Epithelial cell of prostate (primary cell): ENCODE measurements at regions not wholly inside any gene's neighbourhood (a gene's known extent, or its start where the extent isn't known, plus 50 kb on each side); places are given as distances from the start of the nearest gene placed in this dataset.

Experiments used
- DNase-seq: peaks from one replicate; pipeline ENCODE4 v3.0.0-alpha.2; 2011; ENCODE audit warnings: low read depth, low spot score
- H3K27ac ChIP-seq: fragments of 450-650 bp; 2 replicates; pipeline ENCODE4 v1.5.1; 2017; ENCODE audit warnings: mild to moderate bottlenecking

- no peak for DNase-seq
- no peak overlapping the region for H3K27ac ChIP-seq
These were observed 138.9 kb upstream of the ASB18 start for GRCh38 chr2:236403125-236403524.

- no peak for DNase-seq
- no peak overlapping the region for H3K27ac ChIP-seq
These were observed 139.6 kb upstream of the ASB18 start for GRCh38 chr2:236403811-236404210.

- DNase-seq = no peak
- H3K27ac ChIP-seq = no peak overlapping the region
These were observed 140.1 kb upstream of the ASB18 start for GRCh38 chr2:236404346-236404745.

GRCh38 chr2:236405357-236405756, 141.2 kb upstream of the ASB18 start:
- no peak for DNase-seq
- H3K27ac ChIP-seq = no peak overlapping the region

GRCh38 chr2:236408090-236408489, 143.9 kb upstream of the ASB18 start:
- H3K27ac ChIP-seq = no peak overlapping the region
- DNase-seq = no peak

- DNase-seq = no peak
- no peak overlapping the region for H3K27ac ChIP-seq
These were observed 144.6 kb upstream of the ASB18 start for GRCh38 chr2:236408786-236409185.

- no peak for DNase-seq
- H3K27ac ChIP-seq = no peak overlapping the region
These were observed 151.7 kb upstream of the ASB18 start for GRCh38 chr2:236415684-236416444.

- no peak for DNase-seq
- no peak overlapping the region for H3K27ac ChIP-seq
These were observed 152.5 kb upstream of the ACKR3 start for GRCh38 chr2:236417150-236417549.

- no peak overlapping the region for H3K27ac ChIP-seq
- no peak for DNase-seq
These were observed 139.0 kb upstream of the ACKR3 start for GRCh38 chr2:236430584-236430983.

- no peak for DNase-seq
These were observed 135.0 kb upstream of the ACKR3 start for GRCh38 chr2:236434593-236434992.

GRCh38 chr2:236440110-236440881, 129.3 kb upstream of the ACKR3 start:
- DNase-seq = no peak
- H3K27ac ChIP-seq = no peak overlapping the region

More at GRCh38 chr2:236434593-236434992, 135.0 kb upstream of the ACKR3 start:
- no peak overlapping the region for H3K27ac ChIP-seq

GRCh38 chr2:236444187-236444586, 125.4 kb upstream of the ACKR3 start:
- H3K27ac ChIP-seq = no peak overlapping the region
- no peak for DNase-seq

- no peak for DNase-seq
- H3K27ac ChIP-seq = no peak overlapping the region
These were observed 123.9 kb upstream of the ACKR3 start for GRCh38 chr2:236445678-236446077.

- H3K27ac ChIP-seq = no peak overlapping the region
- DNase-seq = no peak
These were observed 123.1 kb upstream of the ACKR3 start for GRCh38 chr2:236446521-236446920.

GRCh38 chr2:236449167-236449761, 120.4 kb upstream of the ACKR3 start:
- no peak overlapping the region for H3K27ac ChIP-seq
- DNase-seq = peak; percentile 27

GRCh38 chr2:236452238-236452637, 117.4 kb upstream of the ACKR3 start:
- DNase-seq = no peak

GRCh38 chr2:236454076-236454475, 115.5 kb upstream of the ACKR3 start:
- H3K27ac ChIP-seq = no peak overlapping the region
- no peak for DNase-seq

More at GRCh38 chr2:236452238-236452637, 117.4 kb upstream of the ACKR3 start:
- no peak overlapping the region for H3K27ac ChIP-seq

GRCh38 chr2:236459393-236459792, 110.2 kb upstream of the ACKR3 start:
- no peak for DNase-seq
- no peak overlapping the region for H3K27ac ChIP-seq

- H3K27ac ChIP-seq = no peak overlapping the region
- no peak for DNase-seq
These were observed 105.5 kb upstream of the ACKR3 start for GRCh38 chr2:236464140-236464539.

GRCh38 chr2:236472720-236473495, 96.7 kb upstream of the ACKR3 start:
- DNase-seq = no peak
- no peak overlapping the region for H3K27ac ChIP-seq
